ENCODE measurements at regions not wholly inside any gene's neighbourhood (a gene's known extent, or its start where the extent isn't known, plus 50 kb on each side); places are given as distances from the start of the nearest gene placed in this dataset.

DNA sequence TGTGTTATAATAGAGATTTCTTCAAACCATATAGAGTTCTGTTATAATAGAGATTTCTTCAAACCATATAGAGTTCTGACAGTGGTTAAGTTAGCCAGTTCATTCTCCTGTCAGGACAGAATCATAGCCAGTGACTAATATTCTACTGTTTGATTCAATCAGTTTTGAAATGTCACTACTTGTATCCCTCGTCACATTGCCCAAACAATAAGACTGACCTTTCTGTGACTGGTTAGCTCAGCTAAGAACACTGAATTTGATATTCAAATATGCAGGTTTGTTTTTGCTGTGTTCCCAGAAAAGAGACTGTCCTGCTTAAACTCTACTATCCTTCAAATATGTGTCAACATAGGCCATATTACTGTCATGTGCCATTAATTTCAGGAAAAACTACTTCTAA lies 74.4 kb downstream of the ALG10B start:
- Histone ChIP-seq H3K9me3 (peaks cover 0 to 14% (median 0%) of the 10 kb centered on the region in 8 donors), H3K4me3 (no peak overlapping the region), H3K36me3 (no peaks in the 10 kb centered on the region), H3K27me3 (replicated peaks in 1 of 7) (no peaks in the 10 kb centered on the region), H3K4me1 (no peaks in the 10 kb centered on the region), H3K27ac (no peak overlapping the region)
- TF ChIP-seq, protein P1, sequence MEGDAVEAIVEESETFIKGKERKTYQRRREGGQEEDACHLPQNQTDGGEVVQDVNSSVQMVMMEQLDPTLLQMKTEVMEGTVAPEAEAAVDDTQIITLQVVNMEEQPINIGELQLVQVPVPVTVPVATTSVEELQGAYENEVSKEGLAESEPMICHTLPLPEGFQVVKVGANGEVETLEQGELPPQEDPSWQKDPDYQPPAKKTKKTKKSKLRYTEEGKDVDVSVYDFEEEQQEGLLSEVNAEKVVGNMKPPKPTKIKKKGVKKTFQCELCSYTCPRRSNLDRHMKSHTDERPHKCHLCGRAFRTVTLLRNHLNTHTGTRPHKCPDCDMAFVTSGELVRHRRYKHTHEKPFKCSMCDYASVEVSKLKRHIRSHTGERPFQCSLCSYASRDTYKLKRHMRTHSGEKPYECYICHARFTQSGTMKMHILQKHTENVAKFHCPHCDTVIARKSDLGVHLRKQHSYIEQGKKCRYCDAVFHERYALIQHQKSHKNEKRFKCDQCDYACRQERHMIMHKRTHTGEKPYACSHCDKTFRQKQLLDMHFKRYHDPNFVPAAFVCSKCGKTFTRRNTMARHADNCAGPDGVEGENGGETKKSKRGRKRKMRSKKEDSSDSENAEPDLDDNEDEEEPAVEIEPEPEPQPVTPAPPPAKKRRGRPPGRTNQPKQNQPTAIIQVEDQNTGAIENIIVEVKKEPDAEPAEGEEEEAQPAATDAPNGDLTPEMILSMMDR (IDR thresholded peaks at IDR 0.05 in 8 of 11, conservative IDR thresholded peaks at IDR 0.05 in 3 of 11), result no peak
- no peak for TF ChIP-seq POLR2AphosphoS5 (IDR thresholded peaks at IDR 0.05)
- no peak for TF ChIP-seq POLR2A (IDR thresholded peaks at IDR 0.05)
- no peak for DNase-seq
- intact Hi-C loops (cut with DNase I; ENCODE audit: low total_unique reads), result no loop called here
- 71 to 81% (median 74%) methylated on average over 1 of the region's 1 CpG for WGBS, 5 donors

DNA sequence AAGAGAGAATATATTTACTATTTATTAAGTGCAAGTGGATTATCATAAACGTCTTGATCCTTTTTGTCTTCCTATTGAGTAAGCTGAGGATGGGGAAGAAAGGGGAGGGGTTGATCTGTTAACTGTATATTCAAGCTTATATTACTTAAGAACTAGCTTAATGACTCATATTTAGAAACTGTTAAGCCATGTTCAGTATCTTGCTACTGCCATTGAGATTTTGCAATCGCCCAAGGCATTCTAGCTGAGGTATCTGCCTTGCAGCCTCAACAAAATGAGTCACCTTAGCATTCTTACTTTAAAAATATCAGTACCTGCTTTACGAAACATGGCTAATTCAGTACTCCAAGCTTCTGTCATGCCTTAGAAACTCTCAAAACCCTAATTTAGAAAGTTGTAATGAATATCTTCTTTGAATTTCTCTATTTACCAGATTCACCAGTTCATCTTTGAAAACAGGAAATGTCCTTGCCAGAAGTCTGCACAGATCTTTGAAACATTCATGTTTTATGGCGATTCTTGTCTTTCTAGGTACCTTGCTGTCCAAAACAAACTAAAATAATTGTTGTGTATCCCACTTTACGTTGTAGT lies 76.1 kb downstream of the ALG10B start:
- WGBS, 5 donors, result 59 to 79% (median 62%) methylated on average over 5 of the region's 5 CpGs

DNA sequence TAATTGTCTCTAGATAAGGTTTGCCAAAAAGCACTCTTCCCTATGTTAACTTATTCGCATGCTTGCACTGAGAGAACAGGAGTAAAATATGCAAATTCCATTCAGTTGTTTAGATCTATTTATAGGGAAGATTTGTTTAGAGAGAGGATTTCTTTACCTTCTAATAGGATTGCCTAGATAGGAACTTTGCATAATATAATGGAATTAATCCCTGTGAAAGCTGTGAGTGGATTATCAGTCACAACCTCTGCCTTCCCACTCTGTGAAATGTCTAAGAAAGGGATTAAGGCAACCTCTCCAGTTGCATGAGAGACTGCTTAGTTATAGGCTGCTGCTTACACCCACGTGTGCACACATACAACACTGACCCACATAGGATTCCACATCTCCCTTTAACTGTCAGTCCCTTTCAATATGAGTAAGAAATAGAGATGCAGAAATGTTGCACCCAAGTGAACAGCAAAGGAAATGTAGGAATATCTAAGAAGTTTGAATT lies 83.2 kb downstream of the ALG10B start:
- TF ChIP-seq POLR2AphosphoS5 (IDR thresholded peaks at IDR 0.05), result no peak
- no peak for TF ChIP-seq POLR2A (IDR thresholded peaks at IDR 0.05)
- TF ChIP-seq, protein P1 (IDR thresholded peaks at IDR 0.05 in 8 of 11, conservative IDR thresholded peaks at IDR 0.05 in 3 of 11), result no peak
- no peaks in the 10 kb centered on the region for H3K27me3 ChIP-seq (replicated peaks in 1 of 7)
- DNase-seq, result no peak
- no peaks in the 10 kb centered on the region for H3K4me1 ChIP-seq
- intact Hi-C loops (cut with DNase I; ENCODE audit: low total_unique reads), result no loop called here
- 68 to 83% (median 73%) methylated on average over 2 of the region's 2 CpGs for WGBS, 5 donors
- H3K4me3 ChIP-seq, result no peak overlapping the region
- H3K9me3 ChIP-seq, result peaks cover 0 to 46% (median 24%) of the 10 kb centered on the region in 8 donors
- H3K27ac ChIP-seq, result no peak overlapping the region
- H3K36me3 ChIP-seq, result no peaks in the 10 kb centered on the region

More for the DNA sequence above, 76.1 kb downstream of the ALG10B start:
- Histone ChIP-seq H3K27ac (no peak overlapping the region), H3K27me3 (replicated peaks in 1 of 7) (no peaks in the 10 kb centered on the region), H3K4me1 (no peaks in the 10 kb centered on the region), H3K4me3 (no peak overlapping the region), H3K9me3 (peaks cover 0 to 30% (median 10%) of the 10 kb centered on the region in 8 donors), H3K36me3 (no peaks in the 10 kb centered on the region)
- no peak for DNase-seq
- no peak for TF ChIP-seq POLR2AphosphoS5 (IDR thresholded peaks at IDR 0.05)
- no peak for TF ChIP-seq POLR2A (IDR thresholded peaks at IDR 0.05)
- TF ChIP-seq, protein P1 (IDR thresholded peaks at IDR 0.05 in 8 of 11, conservative IDR thresholded peaks at IDR 0.05 in 3 of 11), result no peak
- intact Hi-C loops (cut with DNase I; ENCODE audit: low total_unique reads), result no loop called here

DNA sequence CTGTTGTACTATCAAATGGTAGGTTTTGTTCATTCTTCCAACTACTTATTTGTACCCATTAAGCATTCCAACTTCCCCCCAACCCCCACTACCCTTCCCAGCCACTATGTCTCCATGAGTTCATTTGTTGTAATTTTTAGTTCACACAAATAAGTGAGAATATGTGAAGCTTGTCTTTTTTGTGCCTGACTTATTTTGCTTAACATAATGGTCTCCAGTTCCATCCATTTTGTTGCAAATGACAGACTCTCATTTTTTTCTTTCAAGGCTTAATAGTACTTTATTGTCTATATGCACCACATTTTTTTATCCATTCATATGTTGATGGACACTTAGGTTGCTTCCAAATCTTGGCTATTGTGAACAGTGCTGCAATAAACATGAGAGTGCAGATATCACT lies 86.2 kb downstream of the ALG10B start:
- Histone ChIP-seq H3K36me3 (no peaks in the 10 kb centered on the region), H3K27me3 (replicated peaks in 1 of 7) (no peaks in the 10 kb centered on the region)
- intact Hi-C loops (cut with DNase I; ENCODE audit: low total_unique reads), result no loop called here

More for the DNA sequence above, 86.2 kb downstream of the ALG10B start:
- no peak for DNase-seq
- Histone ChIP-seq H3K4me3 (no peak overlapping the region), H3K4me1 (no peaks in the 10 kb centered on the region), H3K9me3 (peaks cover 0 to 29% (median 13%) of the 10 kb centered on the region in 8 donors), H3K27ac (no peak overlapping the region)
- TF ChIP-seq POLR2A (IDR thresholded peaks at IDR 0.05) (no peak), POLR2AphosphoS5 (IDR thresholded peaks at IDR 0.05) (no peak)
- TF ChIP-seq, protein P1 (IDR thresholded peaks at IDR 0.05 in 8 of 11, conservative IDR thresholded peaks at IDR 0.05 in 3 of 11), result no peak
